ENCODE measurements at regions not wholly inside any gene's neighbourhood (a gene's known extent, or its start where the extent isn't known, plus 50 kb on each side); places are given as distances from the start of the nearest gene placed in this dataset.

- TF ChIP-seq POLR2A (IDR thresholded peaks at IDR 0.05) (no peak), CTCF (IDR thresholded peaks at IDR 0.05) (no peak)
Measured at GRCh38 chr1:209391792-209392191, 191.7 kb upstream of the CAMK1G start.
